GM19238 (cell line): ENCODE measurements at regions not wholly inside any gene's neighbourhood (a gene's known extent, or its start where the extent isn't known, plus 50 kb on each side); places are given as distances from the start of the nearest gene placed in this dataset.
"Not testable (repeated sequence)": the region's sequence is repeated elsewhere in the genome, so short reads cannot be mapped to it uniquely, and the experiment has no call there.

Experiments
- DNase-seq: peaks from one replicate; pipeline ENCODE4 v3.0.0; 2011; ENCODE audit warnings: low spot score; ENCODE audit not compliant: insufficient read length

DNA sequence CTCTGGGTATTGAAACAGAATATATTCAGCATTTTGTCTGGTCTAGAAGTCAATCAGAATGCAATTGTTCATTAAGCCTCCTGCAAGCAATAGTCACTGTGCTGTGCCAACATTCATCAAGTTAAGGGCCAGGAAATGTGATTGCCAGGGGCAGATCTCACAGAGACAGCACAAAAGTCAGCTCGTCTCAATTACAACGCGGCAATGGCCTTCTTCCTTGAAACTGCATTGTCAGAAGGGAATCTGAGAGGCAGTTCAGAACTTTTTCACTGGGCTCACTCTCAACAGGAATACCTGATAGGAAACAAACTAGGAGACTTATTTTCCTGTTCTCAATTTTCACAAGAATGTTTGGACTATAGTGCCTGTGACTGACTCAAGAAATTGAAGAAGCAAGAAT is 131.1 kb upstream of the NR3C2 start:
- DNase-seq: no peak

DNA sequence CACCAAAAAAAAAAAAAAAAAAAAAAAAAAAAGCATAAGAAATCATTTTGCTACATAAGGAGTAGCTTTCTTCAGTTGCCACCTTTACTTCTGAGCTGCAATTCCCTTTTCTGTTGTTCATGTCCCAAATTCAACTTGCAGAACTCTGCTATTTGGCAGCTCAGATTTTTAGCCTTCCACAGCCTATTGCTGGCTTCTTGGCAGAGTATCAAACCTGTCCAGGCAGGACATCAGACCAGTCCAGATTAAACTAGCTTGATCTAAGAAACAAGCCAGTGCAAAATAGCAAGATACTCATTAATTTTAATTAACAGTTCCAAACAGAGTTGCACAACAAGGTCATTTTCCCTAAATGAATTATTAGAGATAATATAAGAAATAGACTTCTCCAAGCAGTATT is 123.6 kb upstream of the NR3C2 start:
- no peak for DNase-seq

DNA sequence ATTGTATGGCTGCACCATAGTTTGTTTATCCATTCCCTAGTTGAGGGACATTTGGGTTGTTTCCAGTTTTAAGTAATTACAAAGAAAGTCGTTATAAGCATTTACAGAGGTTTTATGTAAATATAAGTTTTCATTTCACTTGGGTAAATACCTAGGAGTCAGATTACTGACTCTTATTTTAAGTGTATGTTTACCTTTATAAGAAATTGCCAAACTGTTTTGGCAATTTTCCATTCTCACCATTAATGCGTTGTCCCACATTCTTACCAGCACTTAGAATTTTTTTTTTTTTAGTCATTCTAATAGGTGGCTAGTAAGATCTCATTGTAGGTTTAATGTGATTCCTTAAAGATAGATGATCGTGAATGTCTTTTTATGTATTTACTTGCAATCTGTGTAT is 121.5 kb upstream of the NR3C2 start:
- DNase-seq: no peak

DNA sequence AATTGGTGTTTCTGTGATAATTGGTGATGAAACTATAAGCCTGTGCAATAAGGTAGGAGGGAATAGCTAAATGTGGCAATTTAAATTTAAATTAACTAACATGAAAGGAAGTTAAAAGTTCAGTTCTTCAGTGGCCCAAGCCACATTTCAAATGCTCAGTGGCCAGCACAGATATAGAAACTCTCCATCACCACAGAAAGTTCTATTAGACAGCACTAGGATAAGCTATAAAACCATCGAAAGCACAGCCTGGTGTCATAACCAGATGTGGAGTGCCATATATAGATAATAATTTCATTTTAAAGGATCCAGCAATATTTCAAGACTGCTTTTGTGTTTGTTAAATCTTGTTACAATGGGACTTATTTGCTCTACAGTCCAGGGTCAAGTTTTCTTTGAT is 119.3 kb upstream of the NR3C2 start:
- no peak for DNase-seq

DNA sequence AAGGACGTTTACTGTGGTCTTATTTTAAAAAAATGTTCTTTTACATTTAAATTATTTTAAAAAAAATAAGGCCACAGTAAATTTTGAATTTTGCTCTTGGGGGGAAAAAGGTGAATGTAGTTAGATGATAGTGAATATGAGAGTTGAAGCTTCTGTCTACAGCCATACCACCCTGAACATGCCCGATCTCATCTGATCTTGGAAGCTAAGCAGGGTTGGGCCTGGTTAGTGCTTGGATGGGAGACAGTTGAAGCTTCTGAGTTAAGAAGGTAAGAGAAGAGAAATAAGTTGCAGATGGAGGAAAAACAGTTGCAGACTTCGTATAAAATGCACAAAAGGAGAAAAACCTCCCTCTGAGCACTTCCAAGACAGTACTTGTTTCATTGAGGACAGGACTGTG is 115.6 kb upstream of the NR3C2 start:
- DNase-seq: no peak

DNA sequence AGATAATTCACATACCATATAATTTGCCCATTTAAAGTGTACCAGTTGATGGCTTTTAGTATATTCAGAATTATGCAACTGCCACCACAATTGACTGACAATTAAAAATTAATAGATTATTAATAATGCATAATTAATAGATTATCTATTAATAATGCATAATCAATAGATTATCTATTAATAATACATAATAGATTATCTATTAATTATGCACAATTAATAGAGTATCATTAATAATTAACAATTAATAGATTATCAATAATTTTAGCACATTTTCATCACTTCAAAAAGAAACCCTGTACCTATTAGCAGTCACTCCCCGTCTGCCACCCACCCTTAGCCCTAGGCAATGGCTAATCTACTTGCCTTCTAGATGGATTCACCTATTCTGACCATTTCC is 108.6 kb upstream of the NR3C2 start:
- no peak for DNase-seq

DNA sequence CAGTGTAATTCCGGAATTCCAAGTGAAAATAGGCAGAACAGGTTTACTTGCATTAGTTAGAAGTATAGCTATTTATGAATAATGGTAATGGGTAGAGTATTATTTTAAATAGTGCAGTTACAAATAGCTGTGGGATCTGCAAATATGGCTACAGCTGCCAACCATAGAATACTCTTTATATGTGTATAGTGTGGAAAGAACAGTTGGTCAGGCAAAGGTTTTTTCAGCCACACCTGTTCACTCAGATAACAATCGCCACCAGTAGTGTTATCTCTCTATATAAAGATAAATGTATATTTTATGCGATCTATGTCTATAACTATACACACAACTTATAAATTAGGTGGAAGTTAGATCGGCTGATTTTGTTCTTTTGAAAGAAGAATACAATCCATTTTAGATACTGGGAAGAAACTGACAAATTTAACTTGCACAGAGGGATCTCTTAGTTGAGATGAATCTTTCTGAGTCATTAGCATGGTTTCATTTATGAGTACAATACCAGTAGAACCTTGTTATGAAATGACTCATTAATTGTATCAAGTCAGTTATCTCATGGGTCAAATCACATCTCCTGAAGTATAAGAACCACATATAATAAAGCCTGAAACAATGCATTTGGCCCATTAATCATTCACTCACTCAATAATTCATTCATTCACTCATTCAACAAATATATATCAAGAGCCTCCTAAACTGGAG is 100.9 kb upstream of the NR3C2 start:
- no peak for DNase-seq

DNA sequence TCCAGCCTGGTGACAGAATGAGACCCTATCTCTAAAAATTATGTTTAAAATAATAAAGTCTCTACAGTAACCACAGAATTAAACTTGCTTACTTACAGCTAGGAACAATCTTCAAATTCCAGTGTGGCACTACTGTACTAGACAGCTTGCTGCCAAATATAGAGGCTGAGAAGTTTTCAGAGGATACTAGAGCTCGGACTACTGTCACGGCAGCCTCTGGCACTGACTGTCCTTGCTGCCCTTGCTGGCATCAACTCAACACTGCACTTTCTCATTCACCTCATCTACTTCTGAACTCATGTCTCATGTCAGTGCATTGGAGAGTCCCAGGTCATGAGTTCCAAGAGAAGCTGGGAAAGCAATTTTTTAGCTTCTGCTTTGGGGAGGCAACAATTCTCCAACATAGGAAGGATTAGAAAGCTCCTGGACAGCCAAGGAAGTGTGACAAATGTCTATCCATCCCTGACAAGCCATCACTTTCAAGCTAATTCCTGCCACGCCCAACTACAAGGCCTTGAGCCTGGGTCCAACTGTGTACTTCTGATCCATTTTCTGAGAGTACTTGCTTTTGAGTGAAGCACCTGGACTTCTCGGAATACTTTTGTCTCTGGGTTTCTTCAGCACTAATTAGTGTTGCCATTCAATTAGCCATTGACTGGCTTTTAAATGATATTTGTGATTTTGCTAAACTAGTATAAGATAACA is 98.6 kb upstream of the NR3C2 start:
- no peak for DNase-seq

DNA sequence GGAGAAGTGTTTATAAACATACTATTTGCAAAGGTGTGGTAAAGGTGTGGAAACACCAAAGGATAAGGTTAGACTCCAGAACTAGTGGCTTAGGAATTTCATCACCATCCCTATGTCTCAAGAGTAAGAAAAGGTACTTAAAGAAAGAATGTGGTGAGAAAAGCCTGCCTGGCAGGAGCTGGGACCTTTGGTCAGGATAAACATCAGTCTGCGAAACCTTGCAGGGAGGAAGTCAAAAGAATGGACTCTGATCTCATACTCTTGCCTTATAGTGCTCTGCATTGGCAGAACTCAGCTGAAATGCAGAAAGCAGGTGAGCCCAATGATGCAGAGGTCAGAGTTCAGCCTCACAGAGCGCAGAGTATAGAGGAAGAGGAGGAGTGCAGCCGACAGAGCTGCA is 97.2 kb upstream of the NR3C2 start:
- DNase-seq: no peak

DNA sequence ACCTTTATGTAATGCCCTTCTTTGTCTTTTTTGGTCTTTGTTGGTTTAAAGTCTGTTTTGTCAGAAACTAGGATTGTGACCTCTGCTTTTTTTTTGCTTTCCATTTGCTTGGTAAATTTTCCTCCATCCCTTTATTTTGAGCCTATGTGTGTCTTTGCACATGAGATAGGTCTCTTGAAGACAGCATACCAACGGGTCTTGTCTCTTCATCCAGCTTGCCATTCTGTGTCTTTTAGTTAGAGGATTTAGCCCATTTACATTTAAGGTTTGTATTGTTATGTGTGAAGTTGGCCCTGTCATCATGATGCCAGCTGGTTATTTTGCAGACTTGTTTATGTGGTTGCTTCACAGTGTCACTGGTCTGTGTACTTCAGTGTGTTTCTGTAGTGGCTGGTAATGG is 91.6 kb upstream of the NR3C2 start:
- not testable (repeated sequence) for DNase-seq

DNA sequence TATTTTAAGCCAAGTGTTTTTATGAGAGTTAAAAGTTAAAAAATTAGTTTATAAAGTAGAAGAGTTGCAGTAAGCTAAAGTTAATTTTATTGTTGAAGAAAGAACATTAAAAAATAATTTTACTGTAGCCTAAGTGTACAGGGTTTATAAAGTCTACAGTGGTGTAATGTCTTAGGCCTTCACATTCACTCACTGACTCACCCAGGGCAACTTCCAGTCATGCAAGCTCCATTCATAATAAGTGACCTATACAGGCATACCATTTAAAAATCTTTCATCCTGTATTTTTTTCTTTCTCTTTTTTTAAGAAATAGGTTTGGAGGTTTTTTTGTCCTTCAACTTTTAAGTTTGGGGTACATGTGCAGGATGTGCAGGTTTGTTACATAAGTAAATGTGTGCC is 87.9 kb upstream of the NR3C2 start:
- no peak for DNase-seq

DNA sequence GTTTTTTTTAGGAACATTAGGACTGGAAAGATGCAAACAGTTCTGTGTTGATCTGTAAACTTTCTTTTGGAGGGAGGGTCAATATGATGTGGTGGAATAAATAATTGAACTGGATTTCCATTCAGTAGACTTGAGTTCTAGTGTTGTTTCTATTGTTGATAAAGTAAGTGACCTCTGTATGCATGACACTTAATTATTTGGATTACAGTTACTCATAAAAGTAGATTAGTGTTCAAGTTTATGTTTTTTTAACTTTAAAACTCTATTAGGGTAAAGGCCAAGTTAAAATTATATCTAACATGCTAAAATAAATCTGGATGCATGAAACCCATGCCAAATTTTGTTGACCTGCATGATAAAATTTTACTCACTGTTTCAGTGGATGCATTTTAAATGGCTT is 85.4 kb upstream of the NR3C2 start:
- DNase-seq: no peak

DNA sequence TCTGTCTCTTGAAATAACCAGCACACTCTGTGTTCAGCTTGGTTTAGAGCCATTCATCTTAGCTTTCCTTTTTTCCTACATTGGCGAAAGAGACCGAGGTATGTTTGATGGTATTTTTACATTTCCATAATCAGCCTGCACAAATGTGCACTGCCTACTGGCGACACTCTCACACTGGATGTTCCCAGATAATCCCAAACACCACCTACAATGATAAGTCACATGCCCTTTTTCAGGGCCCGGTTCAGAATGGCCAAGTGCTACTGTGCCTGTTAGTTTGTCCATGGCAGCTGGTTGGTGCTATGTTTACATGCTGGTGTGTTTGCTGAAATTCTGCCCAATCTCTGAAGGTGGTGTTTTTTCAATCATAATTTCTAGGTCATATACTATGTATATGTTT is 80.8 kb upstream of the NR3C2 start:
- no peak for DNase-seq

DNA sequence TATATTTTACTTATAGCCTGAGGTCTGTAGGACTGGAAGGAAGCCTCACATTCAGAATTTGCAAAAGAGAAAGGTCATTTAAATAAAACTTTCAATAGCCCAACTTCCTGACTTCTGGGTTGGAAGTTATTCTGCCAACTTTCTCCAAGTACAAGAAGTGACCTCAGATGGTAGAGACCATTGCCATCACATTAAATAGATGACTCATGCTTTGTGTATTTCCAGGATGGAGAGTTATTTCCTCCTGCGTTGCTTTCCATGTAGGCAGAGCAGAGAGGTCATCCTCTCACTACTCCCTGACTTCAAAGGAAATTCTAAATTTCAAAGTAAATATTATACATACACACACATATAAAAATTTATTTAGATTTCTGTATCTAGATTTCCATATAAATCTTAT is 73.0 kb upstream of the NR3C2 start:
- no peak for DNase-seq

DNA sequence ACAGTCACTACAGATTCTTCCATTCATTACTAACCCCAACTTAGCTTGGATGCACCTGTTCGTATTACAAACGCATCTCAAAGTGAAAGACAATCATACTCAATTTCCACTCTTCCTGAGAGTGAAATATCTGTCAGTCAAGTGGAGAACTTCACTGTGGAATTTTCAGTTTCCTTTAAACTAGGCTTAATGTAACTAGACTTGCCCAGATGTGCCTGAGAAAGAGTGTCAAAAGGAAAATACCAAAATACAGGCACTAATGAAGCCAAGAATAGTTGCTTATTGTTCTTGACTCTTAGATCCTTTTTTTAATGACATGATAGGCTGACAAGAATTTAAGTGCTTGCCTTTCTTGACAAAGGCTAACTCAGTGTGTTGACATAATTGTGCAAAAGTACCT is 72.4 kb upstream of the NR3C2 start:
- DNase-seq: no peak

DNA sequence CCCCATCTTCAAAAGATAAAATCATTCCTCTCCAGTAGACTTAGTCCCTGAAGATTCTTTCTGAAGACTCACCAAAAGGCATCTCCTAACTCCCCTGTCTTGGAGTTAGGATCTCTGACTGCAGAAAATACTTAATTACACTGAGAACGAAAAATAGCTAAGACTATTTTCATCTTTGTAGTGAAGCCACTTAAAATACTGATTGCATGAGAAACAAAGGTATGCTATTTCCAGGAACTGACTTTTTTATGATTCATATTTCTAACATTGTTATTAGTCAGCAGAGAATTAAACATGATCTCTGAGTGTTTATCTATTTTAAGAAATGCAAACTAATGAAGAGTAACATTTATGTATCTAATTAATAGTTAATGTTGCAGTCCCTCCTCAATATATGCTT is 71.8 kb upstream of the NR3C2 start:
- DNase-seq: no peak

DNA sequence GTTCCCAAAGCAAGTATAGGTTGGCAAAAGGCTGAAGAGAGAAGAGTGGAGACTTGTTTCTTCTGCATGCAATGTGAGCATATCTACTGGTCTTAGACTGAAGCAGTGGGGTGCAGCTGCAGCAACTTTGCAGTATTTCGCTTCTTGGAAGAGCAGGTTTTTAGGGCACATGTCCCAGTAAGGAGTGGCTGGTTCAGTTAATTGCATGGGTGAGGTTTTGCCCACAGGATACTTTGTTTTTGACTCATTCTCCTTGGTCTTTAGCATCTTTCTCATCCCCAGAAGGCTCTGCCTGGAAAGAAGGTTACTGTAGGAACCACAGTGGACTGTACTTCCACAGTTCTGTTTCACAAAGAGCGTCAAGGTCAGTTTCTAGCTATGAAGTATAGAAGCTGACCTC is 68.0 kb upstream of the NR3C2 start:
- DNase-seq: no peak

DNA sequence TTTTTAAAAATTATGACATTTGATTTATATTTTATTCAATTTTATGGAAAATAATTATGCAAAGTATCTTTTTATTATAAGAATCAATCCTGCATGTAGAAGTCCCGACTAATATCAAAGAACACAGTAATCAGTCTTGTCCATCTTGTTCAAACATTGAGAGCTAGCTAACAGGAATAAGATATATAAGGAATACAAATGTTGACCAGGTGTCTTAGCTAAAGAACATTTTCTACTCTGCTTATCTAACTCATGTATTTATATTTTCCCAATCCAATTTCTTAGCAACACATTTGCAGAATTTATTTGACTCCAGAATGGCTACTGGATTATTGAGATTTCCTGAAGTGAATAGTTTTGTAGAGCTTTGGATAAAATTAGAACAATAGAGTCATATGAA is 61.5 kb upstream of the NR3C2 start:
- no peak for DNase-seq

DNA sequence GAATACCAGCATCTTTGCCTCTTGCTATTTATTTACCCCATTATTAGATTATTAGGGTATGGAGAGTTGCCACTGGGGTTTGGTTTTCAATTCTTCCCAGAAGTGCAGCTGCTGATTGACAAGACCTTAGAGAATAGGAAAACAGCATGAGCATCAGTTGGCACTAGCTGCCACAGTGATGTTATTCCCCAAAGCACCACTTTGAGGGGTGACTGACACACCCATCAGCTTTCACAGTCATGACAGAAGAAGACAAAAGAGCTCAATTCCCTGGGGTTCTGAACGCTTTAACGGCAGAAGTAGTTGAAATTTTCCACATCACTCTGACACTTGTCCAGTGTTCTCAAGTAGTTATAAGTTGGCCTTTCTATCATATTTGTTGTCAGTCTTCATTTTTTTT is 55.0 kb upstream of the NR3C2 start:
- DNase-seq: no peak

DNA sequence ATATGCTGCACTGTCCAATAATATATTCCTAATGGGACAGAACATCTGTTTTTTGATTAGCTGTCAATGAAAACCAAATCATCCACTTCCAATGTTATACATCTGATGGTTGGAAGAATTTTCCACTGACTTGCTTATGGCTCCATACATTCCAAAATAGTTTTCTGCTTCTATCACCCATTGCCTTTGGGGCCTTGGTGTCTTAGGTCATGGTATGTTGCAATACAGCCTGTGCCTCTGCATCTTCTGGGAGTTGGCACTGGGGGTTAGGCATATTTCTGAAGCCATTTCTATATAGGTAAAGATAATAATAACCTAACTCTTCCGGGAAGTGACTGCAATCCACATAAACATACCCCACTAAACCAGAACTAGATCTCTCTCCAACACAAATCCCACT is 53.2 kb upstream of the NR3C2 start:
- DNase-seq: no peak
